Thoracic aorta (tissue), 2 donors: ENCODE measurements at regions not wholly inside any gene's neighbourhood (a gene's known extent, or its start where the extent isn't known, plus 50 kb on each side); places are given as distances from the start of the nearest gene placed in this dataset.

ENCODE experiments used
- ATAC-seq: fragments of 150-250 bp; one replicate; pipeline ENCODE4 v1.8.0; 2017; ENCODE audit warnings: low read depth; ENCODE audit not compliant: insufficient number of reproducible peaks, low FRiP score
- DNase-seq: peaks from one replicate; pipeline ENCODE4 v3.0.0-alpha.2; 2020; ENCODE audit warnings: low spot score
- H3K27ac ChIP-seq, 2 donors: fragments of 200-600 bp; sonication (generic); 1 replicate in 1 of 2; 2 replicates in 1 of 2; pipeline ENCODE4 v1.5.1; 2016; ENCODE audit warnings: mild to moderate bottlenecking in 2 of 2, moderate library complexity in 2 of 2
- H3K27me3 ChIP-seq: fragments of 200-600 bp; sonication (generic); replicated peaks from 2 replicates; pipeline ENCODE4 v1.6.0; 2016; ENCODE audit warnings: mild to moderate bottlenecking; ENCODE audit not compliant: insufficient read depth
- H3K36me3 ChIP-seq: fragments of 200-600 bp; sonication (generic); one replicate; pipeline ENCODE4 v1.5.1; 2016
- H3K4me1 ChIP-seq, 2 donors: fragments of 200-600 bp; sonication (generic); 1 replicate in 1 of 2; 2 replicates in 1 of 2; pipeline versions ENCODE4 v1.5.1 to v1.6.0; 2016; ENCODE audit warnings: low read depth in 2 of 2, mild to moderate bottlenecking in 1 of 2; ENCODE audit not compliant: control insufficient read depth in 1 of 2
- H3K4me3 ChIP-seq: fragments of 200-600 bp; sonication (generic); 2 replicates; pipeline ENCODE4 v1.5.1; 2016; ENCODE audit warnings: mild to moderate bottlenecking
- H3K9me3 ChIP-seq: fragments of 200-600 bp; sonication (generic); 2 replicates; pipeline ENCODE4 v1.5.1; 2016
- CTCF ChIP-seq: fragments of 200-600 bp; sonication (generic); IDR thresholded peaks from one replicate; pipeline ENCODE4 v1.5.1; 2019; ENCODE audit warnings: antibody characterized with exemption

DNA sequence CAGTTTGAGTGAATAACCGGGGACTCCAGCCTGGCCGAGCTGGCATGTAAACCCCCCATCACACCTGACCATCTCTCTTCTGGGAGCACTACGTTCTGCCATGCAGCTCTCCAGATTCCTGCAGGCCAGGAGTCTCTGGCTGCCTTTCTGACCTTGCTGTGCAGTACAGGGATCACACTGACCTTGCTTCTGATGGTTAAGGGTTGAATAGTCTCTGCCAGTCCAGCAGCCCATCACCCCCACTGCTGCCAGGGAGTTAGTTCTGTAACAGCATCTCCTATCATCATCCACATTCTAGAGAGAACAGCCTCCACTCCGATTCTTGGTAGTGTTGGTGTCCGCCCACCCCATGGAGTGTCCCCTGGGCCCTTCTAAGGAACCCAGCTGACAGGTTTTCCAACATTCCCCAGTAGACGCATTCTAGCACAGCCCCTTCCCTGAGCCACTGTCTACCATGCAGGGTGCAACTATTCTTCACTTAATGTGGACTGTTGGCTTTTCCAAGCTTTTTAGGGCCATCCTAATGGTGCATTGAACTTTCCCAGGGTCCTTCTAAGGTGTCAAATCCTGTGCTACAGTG is 109.8 kb downstream of the RIPK4 start:
- ATAC-seq (no peak), DNase-seq (no peak)
- Histone ChIP-seq H3K4me1 (peaks cover 26 to 39% of the 10 kb centered on the region in 2 donors), H3K27ac (peak overlapping the region in 1 of 2 donors; percentile 90), H3K4me3 (no peak overlapping the region), H3K27me3 (no peaks in the 10 kb centered on the region), H3K9me3 (no peaks in the 10 kb centered on the region), H3K36me3 (no peaks in the 10 kb centered on the region)
- no peak for TF ChIP-seq CTCF

- no peak for DNase-seq
- no peak overlapping the region for H3K4me3 ChIP-seq
- no peaks in the 10 kb centered on the region for H3K9me3 ChIP-seq
- no peak for ATAC-seq
- no peak for TF ChIP-seq CTCF
- no peak overlapping the region for H3K27ac ChIP-seq
- no peaks in the 10 kb centered on the region for H3K27me3 ChIP-seq
- peaks cover 36 to 46% of the 10 kb centered on the region in 2 donors for H3K4me1 ChIP-seq
- no peaks in the 10 kb centered on the region for H3K36me3 ChIP-seq
These were observed 111.6 kb downstream of the RIPK4 start for GRCh38 chr21:41655259-41655658.

- peak overlapping the region in 1 of 2 donors; percentile 9 for H3K27ac ChIP-seq
- TF ChIP-seq CTCF: no peak
- no peaks in the 10 kb centered on the region for H3K36me3 ChIP-seq
- H3K27me3 ChIP-seq: no peaks in the 10 kb centered on the region
- H3K4me3 ChIP-seq: no peak overlapping the region
- no peaks in the 10 kb centered on the region for H3K9me3 ChIP-seq
- DNase-seq (no peak), ATAC-seq (no peak)
- peaks cover 30 to 44% of the 10 kb centered on the region in 2 donors for H3K4me1 ChIP-seq
These were observed 112.8 kb downstream of the RIPK4 start for GRCh38 chr21:41653954-41654491.

GRCh38 chr21:41653243-41653953 is 113.5 kb downstream of the RIPK4 start:
- no peak for DNase-seq
- Histone ChIP-seq H3K36me3 (no peaks in the 10 kb centered on the region), H3K4me1 (peaks cover 35 to 50% of the 10 kb centered on the region in 2 donors), H3K4me3 (no peak overlapping the region), H3K27ac (peak overlapping the region; percentile 9 to 25), H3K9me3 (no peaks in the 10 kb centered on the region), H3K27me3 (no peaks in the 10 kb centered on the region)
- no peak for ATAC-seq
- no peak for TF ChIP-seq CTCF

- Histone ChIP-seq H3K4me3 (peak overlapping the region; percentile 24), H3K36me3 (no peaks in the 10 kb centered on the region), H3K27me3 (no peaks in the 10 kb centered on the region), H3K4me1 (peaks cover 35 to 55% of the 10 kb centered on the region in 2 donors), H3K9me3 (no peaks in the 10 kb centered on the region), H3K27ac (peak overlapping the region; percentile 41 to 69)
- ATAC-seq: no peak
- no peak for DNase-seq
- TF ChIP-seq CTCF: no peak
These were observed 115.0 kb downstream of the RIPK4 start for GRCh38 chr21:41651830-41652229.
